ENCODE measurements at regions not wholly inside any gene's neighbourhood (a gene's known extent, or its start where the extent isn't known, plus 50 kb on each side); places are given as distances from the start of the nearest gene placed in this dataset.

GRCh38 chr2:219887870-219888269 is 260.4 kb downstream of the SLC4A3 start:
- no peak for DNase-seq

- no peak for DNase-seq
Measured at GRCh38 chr2:219893541-219893940, 266.1 kb downstream of the SLC4A3 start.

GRCh38 chr2:219897456-219897855 is 270.0 kb downstream of the SLC4A3 start:
- DNase-seq: no peak

- DNase-seq: no peak
Measured at GRCh38 chr2:219901155-219901554, 273.7 kb downstream of the SLC4A3 start.

- DNase-seq: no peak
Measured at GRCh38 chr2:219902891-219903552, 275.6 kb downstream of the SLC4A3 start.

GRCh38 chr2:219905640-219906039 is 278.2 kb downstream of the SLC4A3 start:
- DNase-seq: no peak

- no peak for DNase-seq
Measured at GRCh38 chr2:219906114-219907010, 278.9 kb downstream of the SLC4A3 start.

- no peak for DNase-seq
Measured at GRCh38 chr2:219907011-219907365, 279.6 kb downstream of the SLC4A3 start.

GRCh38 chr2:219908538-219908937 is 281.1 kb downstream of the SLC4A3 start:
- DNase-seq: no peak

GRCh38 chr2:219911541-219911940 is 284.1 kb downstream of the SLC4A3 start:
- DNase-seq: no peak

GRCh38 chr2:219912491-219912921 is 285.1 kb downstream of the SLC4A3 start:
- peak in 14 of 58 donors; percentile 1 to 23 (median 12) for DNase-seq

- peak in 1 of 58 donors; percentile 0 for DNase-seq
Measured at GRCh38 chr2:219914577-219914976, 287.1 kb downstream of the SLC4A3 start.

GRCh38 chr2:219916281-219916680 is 288.9 kb downstream of the SLC4A3 start:
- peak in 20 of 58 donors; percentile 2 to 61 (median 20) for DNase-seq

- peak in 3 of 58 donors; percentile 6 to 29 (median 16) for DNase-seq
Measured at GRCh38 chr2:219916726-219917440, 289.5 kb downstream of the SLC4A3 start.

- DNase-seq: no peak
Measured at GRCh38 chr2:219918254-219918653, 290.8 kb downstream of the SLC4A3 start.

- no peak for DNase-seq
Measured at GRCh38 chr2:219918944-219919343, 291.5 kb downstream of the SLC4A3 start.

- DNase-seq: no peak
Measured at GRCh38 chr2:219919506-219919905, 292.1 kb downstream of the SLC4A3 start.

GRCh38 chr2:219929835-219930234 is 302.4 kb downstream of the SLC4A3 start:
- DNase-seq: no peak

- DNase-seq: no peak
Measured at GRCh38 chr2:219939647-219940046, 312.2 kb downstream of the SLC4A3 start.

- DNase-seq: no peak
Measured at GRCh38 chr2:219944866-219945265, 317.4 kb downstream of the SLC4A3 start.

GRCh38 chr2:219946021-219946420 is 318.6 kb downstream of the SLC4A3 start:
- no peak for DNase-seq

- DNase-seq: no peak
Measured at GRCh38 chr2:219946529-219946928, 319.1 kb downstream of the SLC4A3 start.
